Fibroblast of lung (primary cell): ENCODE measurements at regions not wholly inside any gene's neighbourhood (a gene's known extent, or its start where the extent isn't known, plus 50 kb on each side); places are given as distances from the start of the nearest gene placed in this dataset.

Experiments used
- DNase-seq, 2 donors: peaks; one replicate each; pipeline versions ENCODE4 v3.0.0 to v3.0.0-alpha.2; 2010; ENCODE audit warnings: low read depth in 2 of 2
- H2AFZ ChIP-seq: 2 replicates; pipeline ENCODE4 v1.5.1; 2012; ENCODE audit warnings: low read length, control low read depth, inconsistent platforms
- H3K27ac ChIP-seq: 2 replicates; pipeline ENCODE4 v1.5.1; 2011; ENCODE audit warnings: low read length, control low read depth; ENCODE audit not compliant: insufficient read depth
- H3K27me3 ChIP-seq: 2 replicates; pipeline ENCODE4 v1.5.1; 2011; ENCODE audit warnings: mild to moderate bottlenecking, low read length; ENCODE audit not compliant: control insufficient read depth, insufficient read depth
- H3K36me3 ChIP-seq: 2 replicates; pipeline ENCODE4 v1.5.1; 2011; ENCODE audit warnings: low read length; ENCODE audit not compliant: control insufficient read depth, insufficient read depth
- H3K4me1 ChIP-seq: 2 replicates; pipeline ENCODE4 v1.5.1; 2011; ENCODE audit warnings: low read length; ENCODE audit not compliant: control insufficient read depth, insufficient read depth; ENCODE audit errors: extremely low read depth
- H3K4me2 ChIP-seq: 2 replicates; pipeline ENCODE4 v1.5.1; 2011; ENCODE audit warnings: low read length, control low read depth; ENCODE audit not compliant: insufficient read depth; ENCODE audit errors: extremely low read depth
- H3K4me3 ChIP-seq, 4 experiments: fragments of 200-600 bp in 1 of 4; sonication (generic) in 1 of 4; replicated peaks in 1 of 4; 2 replicates each; pipeline ENCODE4 v1.5.1; 2011 to 2016; ENCODE audit warnings: low read length in 4 of 4, low read depth in 3 of 4, mild to moderate bottlenecking in 3 of 4, control low read depth in 2 of 4, inconsistent platforms in 1 of 4, mixed read lengths in 1 of 4; ENCODE audit not compliant: insufficient read depth in 1 of 4; ENCODE audit errors: control extremely low read depth in 1 of 4
- H3K79me2 ChIP-seq: 2 replicates; pipeline ENCODE4 v1.5.1; 2012; ENCODE audit warnings: mild to moderate bottlenecking, low read length, inconsistent platforms; ENCODE audit not compliant: control insufficient read depth, insufficient read depth
- H3K9ac ChIP-seq: 2 replicates; pipeline ENCODE4 v1.5.1; 2011; ENCODE audit warnings: mild to moderate bottlenecking, low read length, control low read depth; ENCODE audit not compliant: insufficient read depth
- H3K9me3 ChIP-seq: 2 replicates; pipeline ENCODE4 v1.5.1; 2012; ENCODE audit warnings: low read depth, low read length; ENCODE audit not compliant: control insufficient read depth, insufficient read depth
- H4K20me1 ChIP-seq: 2 replicates; pipeline ENCODE4 v1.5.1; 2011; ENCODE audit warnings: low read length; ENCODE audit not compliant: control insufficient read depth, insufficient read depth; ENCODE audit errors: extremely low read depth
- EZH2 ChIP-seq: IDR thresholded peaks from 2 replicates; pipeline ENCODE4 v1.5.1; 2012; ENCODE audit warnings: low read length, control low read depth, mild to moderate bottlenecking; ENCODE audit errors: missing control alignments
- TF ChIP-seq, protein P1 (sequence below), 2 donors: IDR thresholded peaks in 1 of 2; conservative IDR thresholded peaks in 1 of 2; 1 replicate in 1 of 2; 2 replicates in 1 of 2; pipeline ENCODE4 v1.5.1; 2011 to 2012; ENCODE audit warnings: low read length in 2 of 2, control low read depth in 1 of 2, inconsistent platforms in 1 of 2, low read depth in 1 of 2, mild to moderate bottlenecking in 1 of 2

GRCh38 chr20:24805456-24806238 is 143.4 kb upstream of the CST7 start:
- Histone ChIP-seq H2AFZ (no peak overlapping the region), H3K4me1 (no peaks in the 10 kb centered on the region), H3K9me3 (no peaks in the 10 kb centered on the region), H3K4me2 (no peak overlapping the region), H3K79me2 (no peaks in the 10 kb centered on the region), H3K9ac (no peak overlapping the region), H3K27ac (no peak overlapping the region), H3K36me3 (no peaks in the 10 kb centered on the region), H4K20me1 (no peaks in the 10 kb centered on the region), H3K4me3 (no peak overlapping the region), H3K27me3 (no peaks in the 10 kb centered on the region)
- TF ChIP-seq, protein P1, sequence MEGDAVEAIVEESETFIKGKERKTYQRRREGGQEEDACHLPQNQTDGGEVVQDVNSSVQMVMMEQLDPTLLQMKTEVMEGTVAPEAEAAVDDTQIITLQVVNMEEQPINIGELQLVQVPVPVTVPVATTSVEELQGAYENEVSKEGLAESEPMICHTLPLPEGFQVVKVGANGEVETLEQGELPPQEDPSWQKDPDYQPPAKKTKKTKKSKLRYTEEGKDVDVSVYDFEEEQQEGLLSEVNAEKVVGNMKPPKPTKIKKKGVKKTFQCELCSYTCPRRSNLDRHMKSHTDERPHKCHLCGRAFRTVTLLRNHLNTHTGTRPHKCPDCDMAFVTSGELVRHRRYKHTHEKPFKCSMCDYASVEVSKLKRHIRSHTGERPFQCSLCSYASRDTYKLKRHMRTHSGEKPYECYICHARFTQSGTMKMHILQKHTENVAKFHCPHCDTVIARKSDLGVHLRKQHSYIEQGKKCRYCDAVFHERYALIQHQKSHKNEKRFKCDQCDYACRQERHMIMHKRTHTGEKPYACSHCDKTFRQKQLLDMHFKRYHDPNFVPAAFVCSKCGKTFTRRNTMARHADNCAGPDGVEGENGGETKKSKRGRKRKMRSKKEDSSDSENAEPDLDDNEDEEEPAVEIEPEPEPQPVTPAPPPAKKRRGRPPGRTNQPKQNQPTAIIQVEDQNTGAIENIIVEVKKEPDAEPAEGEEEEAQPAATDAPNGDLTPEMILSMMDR (conservative IDR thresholded peaks at IDR 0.05 in 1 of 2, IDR thresholded peaks at IDR 0.05 in 1 of 2; ENCODE audit: low read depth in 1 of 2, low read length in 2 of 2): no peak
- no peak for TF ChIP-seq EZH2
- no peak for DNase-seq

DNA sequence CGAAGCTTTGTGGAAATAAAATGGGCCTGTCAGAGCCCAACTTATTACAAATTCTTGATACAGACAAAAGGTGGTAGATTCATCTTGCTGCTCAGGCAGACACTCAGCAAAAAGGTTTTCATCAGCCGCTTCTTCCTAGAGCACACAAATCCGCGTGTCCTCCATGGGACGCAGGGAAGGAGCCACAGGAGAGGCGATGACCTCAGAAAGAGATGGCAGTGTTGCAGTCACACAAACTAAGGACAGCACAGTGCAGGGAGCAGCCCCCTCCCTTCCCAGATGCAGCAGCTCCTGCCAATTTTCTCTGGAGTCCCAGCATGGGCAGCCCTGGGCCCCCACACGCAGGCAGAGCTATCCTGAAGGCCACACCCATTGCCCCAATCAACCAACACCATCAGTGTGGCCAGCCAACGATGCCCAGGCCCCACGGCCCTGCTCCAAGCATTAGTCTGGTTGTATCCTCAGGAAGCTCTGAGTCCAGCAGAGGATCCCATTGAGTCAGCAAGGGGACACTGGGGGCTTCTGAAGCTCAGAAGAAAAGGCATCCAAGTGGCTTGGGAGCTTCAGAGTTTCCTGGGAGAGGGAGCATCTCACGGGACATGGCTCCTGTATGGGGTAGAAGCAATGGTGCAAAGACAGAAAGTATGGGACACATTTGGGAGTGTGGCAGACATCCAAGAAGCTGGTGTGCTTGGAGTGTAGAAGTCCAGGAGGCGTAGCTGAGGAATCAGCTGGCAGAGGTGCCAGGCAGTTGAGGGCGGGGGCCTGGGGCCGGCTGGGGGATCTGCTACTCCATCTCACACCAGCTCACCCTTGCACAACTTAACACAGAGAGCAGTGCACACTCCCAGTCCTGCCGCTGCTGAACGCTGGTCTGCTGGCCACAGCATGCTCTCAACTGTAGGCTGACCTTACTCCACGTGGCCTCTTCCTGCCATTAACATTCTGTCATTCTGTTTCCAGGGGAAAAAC is 142.1 kb upstream of the CST7 start:
- no peaks in the 10 kb centered on the region for H4K20me1 ChIP-seq
- no peak overlapping the region for H3K9ac ChIP-seq
- no peak overlapping the region for H3K4me2 ChIP-seq
- H3K79me2 ChIP-seq: no peaks in the 10 kb centered on the region
- no peaks in the 10 kb centered on the region for H3K27me3 ChIP-seq
- H3K4me3 ChIP-seq: no peak overlapping the region
- TF ChIP-seq, protein P1 (conservative IDR thresholded peaks at IDR 0.05 in 1 of 2, IDR thresholded peaks at IDR 0.05 in 1 of 2; ENCODE audit: low read depth in 1 of 2, low read length in 2 of 2): no peak
- no peak for TF ChIP-seq EZH2
- no peak overlapping the region for H3K27ac ChIP-seq
- no peak for DNase-seq
- H3K4me1 ChIP-seq: no peaks in the 10 kb centered on the region
- no peaks in the 10 kb centered on the region for H3K36me3 ChIP-seq
- no peak overlapping the region for H2AFZ ChIP-seq
- H3K9me3 ChIP-seq: no peaks in the 10 kb centered on the region

DNA sequence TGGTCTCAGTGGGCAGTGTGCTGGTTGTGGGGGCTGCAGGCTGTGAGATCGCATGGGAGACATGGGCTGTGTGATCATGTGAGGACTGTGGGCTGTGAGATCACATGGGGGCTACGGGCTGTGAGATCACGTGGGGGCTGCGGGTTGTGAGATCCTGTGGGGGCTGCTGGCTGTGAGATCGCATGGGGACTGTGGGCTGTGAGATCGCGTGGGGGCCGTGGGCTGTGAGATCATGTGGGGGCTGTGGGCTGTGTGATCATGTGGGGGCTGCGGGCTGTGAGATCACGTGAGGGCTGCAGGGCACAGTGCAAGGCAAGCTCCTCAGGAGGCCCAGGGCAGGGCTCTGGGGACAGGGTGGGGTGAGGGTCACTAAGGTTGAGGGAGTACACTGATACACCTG is 140.5 kb upstream of the CST7 start:
- Histone ChIP-seq H3K9ac (no peak overlapping the region), H3K36me3 (no peaks in the 10 kb centered on the region), H3K27me3 (no peaks in the 10 kb centered on the region), H4K20me1 (no peaks in the 10 kb centered on the region), H2AFZ (no peak overlapping the region), H3K27ac (no peak overlapping the region), H3K4me3 (no peak overlapping the region), H3K4me2 (no peak overlapping the region), H3K79me2 (no peaks in the 10 kb centered on the region), H3K9me3 (no peaks in the 10 kb centered on the region), H3K4me1 (no peaks in the 10 kb centered on the region)
- DNase-seq: no peak
- TF ChIP-seq, protein P1 (conservative IDR thresholded peaks at IDR 0.05 in 1 of 2, IDR thresholded peaks at IDR 0.05 in 1 of 2; ENCODE audit: low read depth in 1 of 2, low read length in 2 of 2): no peak
- no peak for TF ChIP-seq EZH2
